WERI-Rb-1 (cell line): ENCODE measurements at regions not wholly inside any gene's neighbourhood (a gene's known extent, or its start where the extent isn't known, plus 50 kb on each side); places are given as distances from the start of the nearest gene placed in this dataset.

Experiments
- DNase-seq: peaks from one replicate; pipeline ENCODE4 v3.0.0-alpha.2; 2020
- H3K27ac ChIP-seq: fragments of 250-450 bp; sonication (Bioruptor Pico); 2 replicates; pipeline ENCODE4 v1.5.1; 2020; ENCODE audit warnings: mild to moderate bottlenecking, moderate library complexity
- H3K27me3 ChIP-seq: fragments of 250-450 bp; sonication (Bioruptor Pico); 2 replicates; pipeline ENCODE4 v1.5.1; 2021; ENCODE audit warnings: mild to moderate bottlenecking, low read depth, moderate library complexity; ENCODE audit not compliant: insufficient read depth, severe bottlenecking
- H3K36me3 ChIP-seq: fragments of 250-450 bp; sonication (Bioruptor Pico); 2 replicates; pipeline ENCODE4 v1.5.1; 2020; ENCODE audit warnings: mild to moderate bottlenecking, moderate library complexity
- H3K4me3 ChIP-seq: 2 replicates; pipeline ENCODE4 v1.5.1; 2011; ENCODE audit warnings: low read depth, mild to moderate bottlenecking, control low read depth, low read length
- H3K9me3 ChIP-seq: fragments of 250-450 bp; sonication (Bioruptor Pico); 2 replicates; pipeline ENCODE4 v1.5.1; 2021; ENCODE audit warnings: mild to moderate bottlenecking, moderate library complexity; ENCODE audit not compliant: severe bottlenecking
- CTCF ChIP-seq: IDR thresholded peaks from 2 replicates; pipeline ENCODE4 v1.5.1; 2011; ENCODE audit warnings: low read depth, mild to moderate bottlenecking, control low read depth, inconsistent platforms, low read length

DNA sequence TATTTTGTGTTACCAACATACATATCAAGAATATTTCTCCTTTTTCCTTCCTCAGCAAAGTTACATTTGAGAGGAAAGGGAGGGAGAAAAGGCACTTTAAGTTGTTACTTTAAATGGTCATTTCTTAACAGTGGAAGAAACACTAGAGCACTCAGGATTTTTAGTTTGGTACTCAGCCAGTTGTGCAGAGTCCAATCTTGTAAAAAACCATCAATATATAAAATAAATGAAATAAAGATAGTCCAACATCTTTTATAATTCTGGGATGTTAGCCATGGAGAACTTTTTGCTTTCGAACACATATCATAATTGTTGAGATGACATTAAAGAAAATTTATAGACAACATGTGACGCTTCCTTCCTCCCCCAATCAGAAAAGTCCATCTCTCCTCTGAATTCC is 253.8 kb downstream of the QDPR start:
- Histone ChIP-seq H3K4me3 (no peak overlapping the region), H3K9me3 (no peaks in the 10 kb centered on the region), H3K27ac (no peak overlapping the region), H3K36me3 (no peaks in the 10 kb centered on the region), H3K27me3 (peaks cover 6% of the 10 kb centered on the region)
- no peak for TF ChIP-seq CTCF
- DNase-seq: no peak

- Histone ChIP-seq H3K9me3 (no peaks in the 10 kb centered on the region), H3K4me3 (no peak overlapping the region), H3K36me3 (no peaks in the 10 kb centered on the region), H3K27me3 (peaks cover 16% of the 10 kb centered on the region), H3K27ac (no peak overlapping the region)
- DNase-seq: no peak
- no peak for TF ChIP-seq CTCF
Measured at GRCh38 chr4:17252131-17252530, 259.8 kb downstream of the QDPR start.

DNA sequence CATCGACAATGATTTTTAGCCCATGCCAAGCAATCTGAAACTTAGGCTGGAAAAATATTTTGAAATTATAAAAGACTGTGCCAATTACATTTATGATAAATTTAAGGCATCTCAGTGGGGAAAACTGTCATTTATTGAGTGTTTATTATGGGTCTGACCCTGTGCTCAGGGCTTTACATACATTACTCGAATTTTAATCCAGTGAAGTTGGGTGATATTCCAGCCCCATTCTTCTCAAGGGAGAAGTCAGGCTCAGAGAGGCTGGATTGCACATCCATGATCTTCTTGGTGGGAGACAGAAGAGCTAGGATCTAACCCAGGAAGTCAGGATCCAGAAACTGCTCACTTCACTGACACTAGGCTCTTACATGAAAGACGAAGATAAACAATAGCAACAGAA is 260.8 kb downstream of the QDPR start:
- Histone ChIP-seq H3K4me3 (no peak overlapping the region), H3K27ac (no peak overlapping the region), H3K9me3 (no peaks in the 10 kb centered on the region), H3K27me3 (peaks cover 23% of the 10 kb centered on the region), H3K36me3 (no peaks in the 10 kb centered on the region)
- no peak for DNase-seq
- TF ChIP-seq CTCF: no peak

DNA sequence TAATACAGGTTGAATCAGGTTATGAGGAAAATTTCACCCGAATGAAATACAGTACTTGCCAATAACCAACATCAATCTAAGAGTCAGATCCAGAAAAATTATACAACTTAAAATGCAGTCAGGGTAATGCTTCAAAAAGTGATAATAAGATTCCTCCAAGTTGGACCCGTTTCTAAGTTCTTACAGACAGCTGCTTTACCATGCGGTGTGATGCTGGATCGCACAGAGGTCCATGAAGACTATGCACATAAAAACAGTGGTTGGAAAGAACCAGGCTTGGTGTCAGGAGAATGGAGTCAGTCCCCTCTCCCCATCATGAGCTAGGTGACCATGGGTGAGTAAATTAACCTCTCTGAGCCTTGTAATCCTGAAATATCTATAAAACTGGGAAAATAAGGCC is 261.3 kb downstream of the QDPR start:
- DNase-seq: no peak
- no peak for TF ChIP-seq CTCF
- H3K27me3 ChIP-seq: peaks cover 24% of the 10 kb centered on the region
- no peaks in the 10 kb centered on the region for H3K36me3 ChIP-seq
- H3K9me3 ChIP-seq: no peaks in the 10 kb centered on the region
- no peak overlapping the region for H3K4me3 ChIP-seq
- H3K27ac ChIP-seq: no peak overlapping the region

DNA sequence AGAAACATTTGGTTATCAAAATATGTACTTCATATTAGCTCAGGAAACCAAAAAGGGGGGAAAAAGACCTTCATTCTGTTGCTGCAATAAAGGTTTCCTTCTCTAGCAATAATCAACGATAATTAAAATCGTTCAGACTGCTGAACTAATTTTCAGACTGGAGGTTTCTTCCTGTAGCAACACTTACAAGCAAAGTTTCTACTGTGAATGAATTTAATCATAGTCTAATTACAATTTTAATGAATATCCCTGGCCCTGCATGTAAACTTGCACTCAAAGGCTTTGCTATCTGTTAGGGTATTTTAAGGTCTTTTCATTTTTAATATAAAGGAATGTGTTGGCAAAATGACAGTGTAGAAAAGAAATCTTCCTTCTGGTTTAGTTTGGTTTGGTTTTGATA is 265.2 kb downstream of the QDPR start:
- no peaks in the 10 kb centered on the region for H3K36me3 ChIP-seq
- H3K27me3 ChIP-seq: peaks cover 25% of the 10 kb centered on the region
- H3K27ac ChIP-seq: no peak overlapping the region
- H3K4me3 ChIP-seq: no peak overlapping the region
- no peaks in the 10 kb centered on the region for H3K9me3 ChIP-seq
- TF ChIP-seq CTCF: no peak
- DNase-seq: no peak

- no peaks in the 10 kb centered on the region for H3K9me3 ChIP-seq
- H3K27me3 ChIP-seq: peaks cover 17% of the 10 kb centered on the region
- H3K4me3 ChIP-seq: no peak overlapping the region
- TF ChIP-seq CTCF: no peak
- no peak overlapping the region for H3K27ac ChIP-seq
- no peaks in the 10 kb centered on the region for H3K36me3 ChIP-seq
- no peak for DNase-seq
Measured at GRCh38 chr4:17241835-17242234, 270.1 kb downstream of the QDPR start.
